Left forelimb (tissue), 1 donor: ENCODE measurements at regions not wholly inside any gene's neighbourhood (a gene's known extent, or its start where the extent isn't known, plus 50 kb on each side); places are given as distances from the start of the nearest gene placed in this dataset.

Source experiments
- DNase-seq: peaks from one replicate; pipeline ENCODE4 v3.0.0-alpha.2; 2018; ENCODE audit warnings: low spot score

DNA sequence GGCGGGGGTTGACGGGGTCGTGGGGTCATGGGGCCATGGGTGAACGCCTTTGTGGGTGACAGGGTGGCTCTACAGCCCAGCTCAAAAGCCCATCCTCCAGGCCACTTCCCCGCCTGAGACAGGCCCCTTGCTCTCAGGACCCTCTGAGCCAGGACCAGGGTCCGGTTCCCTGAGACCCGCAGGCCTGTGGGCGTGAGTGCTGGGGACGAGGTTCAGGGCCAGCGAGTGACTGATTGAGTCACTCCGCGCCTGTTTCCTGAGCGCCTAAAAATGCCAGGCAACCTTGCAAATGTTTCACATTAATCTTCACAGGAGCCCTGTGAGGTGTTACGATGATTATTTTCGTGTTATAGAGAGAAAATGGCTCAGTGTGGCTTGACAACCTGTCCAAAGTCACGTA is 97.8 kb downstream of the ZNF674 start:
- DNase-seq = no peak

DNA sequence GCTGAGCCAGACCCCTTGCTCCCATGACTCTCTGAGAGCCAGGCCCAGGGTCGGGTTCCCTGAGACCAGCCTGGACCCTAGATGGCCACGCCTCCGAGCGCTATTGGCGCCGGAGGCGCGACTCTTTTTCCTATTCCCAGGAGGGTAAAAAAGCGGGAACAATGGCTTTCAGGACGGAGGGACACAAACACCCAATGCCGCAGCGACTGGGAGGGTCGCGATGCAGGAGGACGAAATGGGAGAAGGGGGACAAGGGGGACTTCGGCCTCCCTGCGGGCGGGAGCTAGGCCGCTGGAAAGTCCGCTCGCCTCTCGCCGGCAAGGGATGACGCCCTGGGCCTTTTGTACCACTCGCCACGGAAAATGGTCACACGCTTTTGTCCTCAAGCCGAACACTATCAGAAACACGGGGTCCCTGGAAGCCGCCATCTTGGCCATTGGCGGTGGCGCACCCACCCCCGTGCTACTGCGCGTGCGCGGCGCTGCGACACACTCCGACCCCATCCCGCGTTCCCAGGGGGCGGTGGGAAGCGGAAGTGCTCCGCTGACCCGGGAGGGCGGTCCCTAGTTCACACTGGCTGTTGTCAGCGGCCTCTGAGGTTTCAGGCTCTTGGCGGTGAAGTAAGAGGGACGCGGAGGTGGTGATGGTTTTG is 98.4 kb downstream of the ZNF674 start:
- DNase-seq = peak; percentile 83

DNA sequence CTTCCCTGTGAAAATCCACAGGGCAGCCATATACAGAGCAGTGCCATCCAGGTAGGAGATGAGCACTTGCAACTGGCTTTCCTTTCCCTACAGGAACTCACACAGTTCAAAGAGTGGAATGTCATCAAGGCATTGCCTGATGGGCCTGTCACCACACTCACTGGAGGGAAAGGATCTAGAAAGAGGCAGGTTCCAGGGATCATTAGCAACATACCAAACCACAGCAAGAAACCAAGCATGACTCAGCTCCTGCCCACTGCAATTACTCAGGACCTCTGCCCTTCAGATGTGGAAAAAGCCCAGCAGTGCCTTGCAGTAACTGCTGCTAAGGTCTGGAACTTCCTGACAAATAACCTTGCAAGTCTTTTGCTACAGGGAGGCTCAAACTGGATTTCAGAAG is 101.2 kb downstream of the ZNF674 start:
- no peak for DNase-seq

DNA sequence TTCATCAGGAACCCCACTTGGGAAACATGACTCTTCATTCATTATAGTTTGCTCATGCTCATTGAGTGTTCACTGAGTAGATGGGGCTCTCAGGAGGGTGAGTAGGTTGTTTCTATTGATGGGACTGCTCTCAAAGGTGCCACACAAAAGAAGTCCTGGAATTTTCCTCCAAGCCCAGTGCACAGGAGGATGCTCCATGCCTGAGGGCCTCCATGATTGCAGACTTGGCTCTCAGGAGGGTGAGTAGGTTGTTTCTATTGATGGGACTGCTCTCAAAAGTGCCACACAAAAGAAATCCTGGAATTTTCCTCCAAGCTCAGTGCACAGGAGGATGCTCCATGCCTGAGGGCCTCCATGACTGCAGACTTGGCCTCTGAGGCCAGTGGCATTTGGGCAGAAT is 108.5 kb downstream of the ZNF674 start:
- DNase-seq = no peak

DNA sequence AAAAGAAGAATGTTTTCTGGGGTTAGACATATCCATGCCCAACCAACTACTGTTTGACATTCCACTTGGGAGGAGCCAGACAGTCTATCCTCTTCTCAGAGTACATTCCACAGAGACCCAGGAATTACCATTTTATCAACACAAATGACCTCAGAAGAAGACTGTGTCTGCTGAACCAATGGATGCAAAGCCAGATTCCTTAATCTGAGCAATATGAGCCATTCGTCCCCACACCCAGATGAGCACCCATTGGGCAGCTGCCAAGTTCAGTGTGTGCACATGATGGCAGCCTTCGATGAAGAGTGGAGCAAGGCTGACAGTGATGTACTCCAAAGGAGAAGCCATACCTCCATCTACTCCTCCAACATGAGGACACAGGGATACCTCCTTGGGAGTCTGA is 111.3 kb downstream of the ZNF674 start:
- no peak for DNase-seq

DNA sequence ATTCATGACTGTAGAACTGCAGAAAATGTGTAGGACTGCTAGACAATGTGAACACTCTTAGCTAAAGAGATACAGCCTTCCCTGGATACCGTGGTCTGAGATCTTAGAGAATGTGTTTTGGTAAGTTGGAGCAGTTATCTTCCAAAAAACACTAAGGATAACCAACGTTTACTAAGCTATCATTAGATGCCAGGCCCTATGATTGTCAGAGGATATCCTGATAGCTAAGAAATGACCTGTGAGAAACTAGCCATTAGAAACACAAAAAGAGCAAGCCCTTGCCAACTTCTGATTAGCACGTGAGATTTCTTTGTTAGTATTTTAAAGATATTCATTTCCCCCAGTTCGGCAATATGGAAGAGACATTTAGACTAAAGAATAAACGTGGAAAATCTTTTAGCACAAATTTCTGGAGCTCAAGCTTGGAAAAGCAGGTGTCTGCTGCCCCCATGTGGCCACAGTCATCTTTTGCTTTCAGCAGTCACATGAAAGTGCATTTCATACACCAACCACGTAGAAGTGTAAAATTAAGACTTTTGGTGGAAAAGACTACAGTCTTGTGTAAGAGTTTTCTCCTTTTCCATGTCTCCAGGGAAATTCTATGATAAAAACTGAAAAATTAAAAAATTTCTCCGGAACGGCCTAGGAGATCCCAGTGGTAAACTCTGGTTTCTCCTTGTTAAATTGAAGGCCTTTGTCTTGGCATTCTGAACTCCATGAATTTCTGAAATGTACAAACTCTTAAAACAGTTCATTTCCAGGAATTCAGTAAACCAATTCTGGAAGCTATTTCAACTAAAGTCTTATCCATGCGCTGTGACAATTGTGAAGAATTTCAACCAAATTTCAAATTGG is 136.4 kb downstream of the ZNF674 start:
- DNase-seq = no peak

DNA sequence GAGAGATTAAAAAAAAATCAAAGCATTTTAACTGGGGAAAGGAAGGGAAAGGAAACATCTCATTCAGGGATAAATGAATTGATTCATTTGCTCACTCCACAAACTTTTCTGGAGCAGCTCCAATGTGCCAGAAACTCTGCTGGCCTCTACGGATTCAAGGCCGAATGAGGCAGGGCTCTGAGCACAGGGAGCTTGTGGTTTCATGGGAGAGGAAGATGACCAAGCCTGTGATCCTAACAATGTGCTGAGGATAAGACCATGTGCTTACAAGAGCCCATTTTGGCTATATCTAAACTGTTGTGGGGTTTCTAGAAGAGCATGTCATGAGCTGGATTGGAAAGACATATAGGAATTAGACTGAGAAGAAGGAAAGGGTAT is 137.5 kb downstream of the ZNF674 start:
- DNase-seq = no peak

DNA sequence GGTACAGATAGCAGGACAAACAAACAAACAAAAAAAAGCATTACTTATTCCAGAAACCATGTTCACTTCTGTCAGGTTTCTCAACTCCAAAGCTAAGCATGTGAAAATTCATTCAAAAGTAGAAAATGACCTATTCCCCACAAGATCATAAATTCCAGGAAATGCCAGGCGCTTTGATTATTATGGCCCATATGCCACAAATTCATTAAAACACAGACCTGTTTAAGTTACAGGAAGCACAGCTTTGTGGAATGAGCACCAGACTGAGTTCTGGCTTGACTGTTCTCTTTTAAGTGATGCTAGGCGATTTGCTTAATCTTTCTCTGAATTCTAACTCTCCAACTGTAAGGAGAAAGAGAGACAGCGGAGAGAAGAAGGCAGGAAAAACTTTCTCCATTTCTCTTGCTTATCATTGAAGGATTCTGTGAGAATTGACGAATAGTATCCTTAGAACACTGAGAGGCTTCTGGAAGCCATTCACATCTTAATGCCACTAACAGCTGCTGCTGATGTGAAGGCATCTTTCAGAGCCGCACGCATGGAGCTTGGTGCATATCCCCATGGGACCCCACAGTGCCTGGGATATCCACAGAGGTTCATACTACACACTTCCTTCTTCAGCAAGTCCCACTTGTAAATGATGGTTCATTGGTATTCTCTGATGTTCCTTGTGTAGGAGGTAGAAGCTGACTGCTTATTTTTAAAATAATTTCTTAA is 138.0 kb downstream of the ZNF674 start:
- no peak for DNase-seq

DNA sequence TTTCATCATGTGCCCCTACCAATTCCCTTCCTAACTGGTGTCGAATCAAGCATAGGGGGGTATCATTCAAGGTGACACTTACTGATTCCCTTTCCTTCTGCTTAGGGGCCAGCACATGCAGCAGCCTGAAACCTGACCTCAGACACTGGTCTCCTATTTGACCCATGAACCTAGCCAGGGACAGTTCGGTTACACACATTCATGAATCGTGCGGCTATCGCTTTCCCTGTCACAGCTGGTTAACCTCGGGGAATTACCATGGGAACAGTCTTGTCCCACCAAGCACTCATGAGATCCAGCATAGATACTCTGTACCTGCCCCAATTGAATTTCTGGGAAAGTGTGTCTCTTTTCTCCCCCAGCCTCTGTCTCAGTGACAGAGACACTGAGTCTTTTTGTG is 140.4 kb downstream of the ZNF674 start:
- no peak for DNase-seq

DNA sequence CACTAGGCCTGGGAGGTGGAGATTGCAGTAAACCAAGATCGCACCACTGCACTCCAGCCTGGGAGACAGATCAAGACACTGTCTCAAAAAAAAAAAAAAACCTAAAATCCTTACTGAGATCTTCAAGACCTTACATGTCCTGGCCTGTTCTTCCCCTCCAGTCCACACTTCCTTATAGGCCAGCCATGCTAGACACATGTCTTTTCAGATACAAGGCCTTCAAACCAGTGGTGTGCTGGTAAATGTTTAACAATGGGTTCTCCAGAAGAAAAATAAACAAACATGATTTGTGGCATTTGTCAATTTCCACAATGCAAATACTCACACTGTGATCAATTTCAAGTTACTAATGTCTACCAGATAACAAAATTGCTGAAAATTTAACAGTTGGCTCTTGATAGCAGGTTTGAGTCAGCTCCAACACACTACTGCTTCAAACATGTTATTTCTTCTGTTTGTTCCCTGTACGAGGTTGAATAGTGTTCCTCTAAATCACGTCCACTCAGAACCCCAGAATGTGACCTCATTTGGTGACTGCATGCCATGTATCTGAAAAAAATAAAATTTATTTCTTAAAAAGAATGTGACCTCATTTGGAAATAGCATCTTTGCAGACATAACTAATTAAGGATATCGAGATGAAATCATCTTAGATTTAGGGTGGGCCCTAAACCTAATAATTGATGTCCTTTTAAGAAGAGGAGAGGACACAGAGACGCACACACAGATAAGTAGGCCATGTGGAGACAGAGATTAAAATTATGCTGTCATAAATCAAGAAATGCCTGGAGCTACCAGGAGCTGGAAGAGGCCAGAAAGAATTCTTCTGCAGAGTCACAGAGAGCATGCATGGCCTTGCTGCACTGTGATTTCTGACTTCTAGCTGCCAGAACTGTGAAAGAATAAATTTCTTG is 144.4 kb downstream of the ZNF674 start:
- DNase-seq = no peak

DNA sequence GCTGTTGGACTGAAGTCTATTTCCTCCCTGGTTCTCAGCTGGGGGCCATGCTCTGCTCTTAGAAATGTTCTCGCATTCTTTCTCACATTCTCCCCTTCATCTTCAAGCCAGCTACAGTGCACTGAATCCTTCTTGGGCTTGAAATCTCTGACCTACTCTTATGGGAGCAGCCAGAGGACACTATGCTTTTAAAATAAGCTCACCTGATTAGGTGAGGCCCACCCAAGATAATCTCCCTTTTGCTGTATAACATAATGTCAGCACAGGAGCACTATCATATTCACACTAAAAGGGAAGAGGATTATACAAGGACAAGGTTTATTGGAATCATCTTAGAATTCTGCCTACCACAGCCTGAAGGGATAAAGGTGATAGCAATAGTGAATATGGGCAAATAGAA is 146.3 kb downstream of the ZNF674 start:
- DNase-seq = no peak

DNA sequence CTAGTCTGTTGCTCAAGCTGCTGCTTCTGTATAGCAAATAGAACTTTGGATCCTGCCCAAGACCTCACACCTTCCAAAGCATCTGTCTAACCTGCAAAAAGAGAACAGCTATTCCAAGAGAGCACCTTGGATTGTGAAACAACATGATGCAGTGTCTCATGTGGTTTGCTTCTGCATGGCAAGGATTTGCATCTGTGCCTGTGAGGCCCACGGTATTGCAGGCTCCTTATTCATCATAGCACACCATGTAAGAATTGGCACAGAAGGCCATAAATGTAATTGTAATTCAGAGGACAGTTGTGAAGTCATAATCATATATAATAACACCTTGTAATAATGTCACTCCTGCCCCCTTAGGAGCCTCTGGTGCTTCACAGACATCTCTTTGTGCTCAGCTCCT is 147.1 kb downstream of the ZNF674 start:
- no peak for DNase-seq

DNA sequence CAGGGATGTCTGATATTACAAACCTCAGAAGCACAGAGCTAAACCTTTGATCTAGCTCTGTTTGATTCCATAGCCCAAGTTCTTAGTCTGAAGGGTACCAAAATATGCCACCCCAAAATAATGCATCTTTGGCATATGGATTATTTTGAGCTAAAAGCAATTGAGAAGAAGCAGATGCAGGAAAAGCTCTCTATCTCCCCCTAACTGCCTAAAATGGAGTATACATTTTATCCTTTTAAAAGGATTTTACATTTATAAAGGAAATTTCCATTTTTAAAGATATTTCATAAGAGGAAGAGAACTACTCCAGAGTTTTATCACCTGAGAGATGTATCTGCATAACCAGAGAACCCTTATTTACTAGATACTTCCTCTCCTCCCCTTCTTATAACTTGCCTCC is 158.7 kb downstream of the ZNF674 start:
- no peak for DNase-seq

DNA sequence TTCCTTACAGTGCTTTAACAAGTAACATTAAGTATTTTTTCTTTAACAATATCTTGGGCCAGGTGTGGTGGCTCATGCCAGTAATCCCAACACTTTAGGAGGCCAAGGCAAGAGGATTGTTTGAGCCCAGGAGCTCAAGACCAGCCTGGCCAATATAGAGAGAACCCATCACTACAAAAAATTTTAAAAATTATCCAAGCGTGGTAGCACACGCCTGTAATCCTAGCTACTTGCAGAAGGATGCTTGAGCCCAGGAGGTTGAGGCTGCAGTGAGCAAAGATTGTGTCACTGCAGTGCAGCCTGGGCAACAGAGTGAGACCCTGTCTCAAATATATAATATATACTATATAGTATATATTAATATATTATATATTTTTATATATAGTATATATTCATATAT is 162.2 kb downstream of the ZNF674 start:
- no peak for DNase-seq

DNA sequence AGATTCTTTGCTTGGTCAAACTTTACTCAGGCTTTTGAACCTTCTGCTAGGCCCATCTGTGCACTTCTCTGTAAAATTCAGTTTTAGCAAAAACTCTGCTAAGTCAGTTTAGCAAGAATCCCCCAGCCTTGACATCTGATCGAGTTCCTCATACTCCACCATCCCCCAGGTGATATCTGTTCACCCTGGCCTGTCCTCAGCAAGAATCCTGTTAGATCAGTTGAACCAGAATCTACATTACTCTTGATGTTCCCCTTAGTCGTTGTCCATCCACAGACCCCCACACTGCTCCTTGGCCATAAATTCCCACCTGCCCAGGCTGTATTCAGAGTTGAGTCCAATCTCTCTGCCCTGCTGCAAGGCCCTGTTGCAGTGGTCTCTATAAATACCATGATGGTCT is 162.6 kb downstream of the ZNF674 start:
- DNase-seq = no peak

DNA sequence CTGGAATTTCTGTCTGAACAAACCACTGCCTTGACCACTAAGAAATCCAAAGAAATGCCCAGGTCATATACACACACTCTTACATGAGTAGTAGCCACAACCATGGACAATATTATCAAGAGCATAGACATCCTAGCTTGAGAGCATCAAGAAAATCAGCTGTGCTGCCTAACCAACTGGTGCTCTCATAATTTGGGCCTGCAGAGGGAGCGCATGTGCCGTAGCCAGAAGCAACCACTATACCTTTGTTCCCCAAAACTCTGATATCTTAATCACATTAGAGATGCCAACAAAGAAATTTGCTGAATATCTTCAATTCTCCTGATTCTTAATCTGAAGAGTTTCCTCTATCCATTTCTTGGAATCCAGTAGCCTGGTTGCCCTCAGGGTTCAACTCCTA is 163.6 kb downstream of the ZNF674 start:
- no peak for DNase-seq

DNA sequence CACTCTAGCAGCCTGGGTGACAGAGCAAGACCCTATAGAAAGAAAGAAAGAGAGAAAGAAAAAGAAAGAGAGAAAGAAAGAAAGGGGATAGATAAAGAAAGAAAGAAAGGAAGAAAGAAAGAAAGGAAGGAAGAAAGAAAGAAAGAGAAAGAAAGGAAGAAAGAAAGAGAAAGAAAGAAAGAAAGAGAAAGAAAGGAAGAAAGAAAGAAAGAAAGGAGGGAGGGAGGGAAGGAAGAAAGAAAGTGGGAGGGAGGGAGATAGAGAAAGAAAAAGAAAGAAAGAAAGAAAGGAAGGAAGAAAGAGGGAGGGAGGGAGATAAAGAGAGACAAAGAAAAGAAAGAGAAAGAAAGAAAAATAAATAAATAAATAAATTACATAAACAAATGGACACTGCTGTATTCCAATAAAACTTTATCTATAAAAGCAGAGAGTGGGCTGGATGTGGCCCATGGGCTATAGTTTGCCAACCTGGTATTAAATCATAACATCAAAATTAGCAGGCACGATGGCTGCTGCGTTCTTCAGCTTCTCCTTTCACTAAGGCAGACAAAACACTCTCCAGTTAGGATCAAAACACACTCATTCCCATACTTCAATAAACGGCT is 165.0 kb downstream of the ZNF674 start:
- DNase-seq = no peak

DNA sequence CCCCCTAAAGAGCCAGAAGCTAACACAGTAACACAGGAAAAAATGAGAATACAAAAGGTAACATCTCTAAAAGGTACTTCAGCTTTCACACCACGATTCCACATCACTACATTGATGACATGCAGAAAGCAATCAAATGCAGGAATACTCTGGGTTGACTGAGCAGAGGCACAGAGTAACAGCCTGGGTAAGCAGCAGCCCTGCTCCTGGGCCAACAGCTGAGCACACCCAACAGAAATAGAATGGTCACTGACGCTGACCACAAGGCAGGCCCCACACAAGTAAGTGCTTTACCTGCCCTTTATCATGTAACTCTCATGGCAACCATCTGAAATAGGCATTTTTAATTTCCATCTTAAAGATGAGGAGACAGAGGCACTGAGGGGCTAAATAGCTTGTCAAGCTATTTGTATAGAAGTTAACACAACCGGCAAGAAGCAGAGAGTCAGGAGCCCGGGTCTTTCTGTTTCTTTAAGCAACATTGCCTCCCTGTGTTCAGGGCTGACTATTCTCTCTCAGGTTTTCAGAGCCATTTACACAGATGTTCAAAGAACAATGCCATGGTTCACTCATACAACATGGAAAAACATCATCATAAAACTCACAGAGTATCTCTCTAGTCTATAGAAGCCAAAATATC is 168.9 kb downstream of the ZNF674 start:
- no peak for DNase-seq

DNA sequence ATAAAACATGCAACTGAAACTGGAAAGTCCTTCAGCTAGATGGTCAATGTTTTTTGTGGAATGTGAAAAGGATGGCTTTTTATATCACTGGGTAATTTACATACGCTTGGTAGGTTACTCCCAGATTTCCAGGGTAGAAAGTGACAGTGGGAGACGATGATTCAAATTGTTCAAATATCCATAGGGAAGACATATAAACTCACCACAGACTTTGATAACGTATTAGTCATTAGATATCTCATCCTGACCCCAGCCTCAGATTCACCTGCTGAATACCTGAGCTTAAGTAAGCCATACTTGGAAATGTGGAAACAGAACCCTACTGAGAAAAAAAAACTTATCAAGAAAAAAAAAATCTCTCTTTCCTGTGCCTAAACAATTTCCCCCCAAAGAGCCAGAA is 169.4 kb downstream of the ZNF674 start:
- no peak for DNase-seq

DNA sequence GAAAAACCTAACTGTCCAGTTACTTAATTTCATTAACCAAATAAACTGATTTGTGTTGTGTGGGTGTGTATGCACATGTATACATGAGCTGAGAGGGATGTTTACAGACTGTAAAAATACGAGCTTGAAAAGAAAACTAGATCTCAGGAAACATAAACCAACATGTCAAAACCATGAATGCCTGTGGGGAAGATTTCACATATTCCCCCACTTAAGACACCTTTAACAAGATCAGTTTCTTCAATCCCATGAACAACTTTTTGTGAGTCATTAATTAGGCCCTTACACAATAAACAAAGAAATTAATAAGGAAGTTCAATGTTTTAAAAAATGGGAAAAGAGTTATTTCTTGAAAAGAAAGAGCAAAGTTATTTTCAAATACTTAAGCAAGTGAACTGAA is 170.8 kb downstream of the ZNF674 start:
- no peak for DNase-seq

DNA sequence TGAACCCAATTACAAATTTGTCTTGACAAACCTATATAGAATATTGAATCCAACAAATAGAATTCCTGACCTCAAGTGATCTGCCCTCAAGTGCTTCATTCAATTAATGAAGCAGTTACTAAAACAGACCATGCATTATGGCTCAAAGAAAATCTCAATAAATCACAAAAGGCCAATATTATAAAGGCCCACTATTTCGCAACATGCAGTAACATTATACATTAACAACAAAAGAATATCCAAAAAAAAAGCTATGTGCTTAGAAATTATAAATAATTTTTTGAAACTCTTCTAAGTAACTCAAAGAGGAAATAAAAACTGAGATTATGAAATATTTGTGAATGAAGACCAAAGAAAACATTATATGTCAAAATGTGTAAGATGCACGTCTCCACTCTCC is 177.7 kb downstream of the ZNF674 start:
- no peak for DNase-seq
